HepG2 (cell line): ENCODE measurements at regions not wholly inside any gene's neighbourhood (a gene's known extent, or its start where the extent isn't known, plus 50 kb on each side); places are given as distances from the start of the nearest gene placed in this dataset.

Experiments used
- ATAC-seq: fragments of 200-7000 bp; cut with Tn5 transposase; 3 replicates; pipeline ENCODE4 v1.9.1; 2020; ENCODE audit warnings: mild to moderate bottlenecking, moderate library complexity
- BruUV-seq: library from RNA; stranded (reverse); fragments of 400-500 nt; replicated peaks from 2 replicates; lab custom pipeline; 2021; lab: Mats Ljungman, UMichigan
- CTCF ChIA-PET: fragments of 300-600 bp; formaldehyde crosslinking; extraction: SDS; loops from one replicate; lab custom pipeline; 2021; ENCODE audit warnings: low total read pairs, inconsistent platforms, low intra/inter-chr PET ratio; lab: Yijun Ruan, JAX
- POLR2A ChIA-PET: fragments of 350-600 bp; sonication (Branson Sonifier 250); formaldehyde crosslinking; loops from one replicate; lab custom pipeline; 2020; ENCODE audit warnings: antibody characterized with exemption, inconsistent platforms; lab: Yijun Ruan, JAX
- DNase-seq: peaks from one replicate; pipeline ENCODE4 v3.0.0-alpha.2; 2015; ENCODE audit warnings: low spot score
- FAIRE-seq: peaks from 3 replicates; lab custom pipeline; 2011; peaks lifted over from hg19 to GRCh38; lab: Jason Lieb, UNC
- H2AFZ ChIP-seq: one replicate; pipeline ENCODE4 v1.6.1; 2011; ENCODE audit warnings: low read length, inconsistent platforms
- H3K27ac ChIP-seq: fragments of 300-600 bp; 3 replicates; pipeline ENCODE4 v1.8.0; 2011; ENCODE audit warnings: mixed run types, mild to moderate bottlenecking, mixed read lengths, low read length, inconsistent platforms; ENCODE audit not compliant: insufficient read depth; ENCODE audit errors: extremely low read length
- H3K27me3 ChIP-seq, 2 experiments: fragments of 200-600 bp in 1 of 2; 2 replicates in 1 of 2; 3 replicates in 1 of 2; pipeline versions ENCODE4 v1.6.0 to v1.8.0; 2011; ENCODE audit warnings: low read length in 2 of 2, mild to moderate bottlenecking in 2 of 2, moderate library complexity in 2 of 2, inconsistent platforms in 1 of 2; ENCODE audit not compliant: insufficient read depth in 2 of 2, control insufficient read depth in 1 of 2
- H3K36me3 ChIP-seq, 2 experiments: fragments of 200-600 bp in 1 of 2; replicated peaks in 1 of 2; 2 replicates in 1 of 2; 3 replicates in 1 of 2; pipeline versions ENCODE4 v1.5.1 to v1.8.0; 2011; ENCODE audit warnings: low read length in 2 of 2, inconsistent platforms in 1 of 2; ENCODE audit not compliant: insufficient read depth in 2 of 2, control insufficient read depth in 1 of 2
- H3K4me1 ChIP-seq: 2 replicates; pipeline ENCODE4 v1.5.1; 2012; ENCODE audit warnings: low read length, inconsistent platforms; ENCODE audit not compliant: insufficient read depth
- H3K4me2 ChIP-seq: 2 replicates; pipeline ENCODE4 v1.6.0; 2011; ENCODE audit warnings: low read depth, low read length, inconsistent platforms
- H3K4me3 ChIP-seq, 3 experiments: fragments of 200-600 bp in 1 of 3; sonication (generic), shearing (Covaris generic) in 1 of 3; replicated peaks in 1 of 3; 2 replicates each; pipeline ENCODE4 v1.5.1; 2011 to 2016; ENCODE audit warnings: low read length in 3 of 3, inconsistent platforms in 2 of 3, low read depth in 2 of 3, mild to moderate bottlenecking in 2 of 3, control low read depth in 1 of 3, mixed read lengths in 1 of 3; ENCODE audit not compliant: insufficient read depth in 1 of 3
- H3K79me2 ChIP-seq: one replicate; pipeline ENCODE4 v1.6.1; 2011; ENCODE audit warnings: low read length, inconsistent platforms; ENCODE audit not compliant: insufficient read depth
- H3K9ac ChIP-seq: 2 replicates; pipeline ENCODE4 v1.6.0; 2011; ENCODE audit warnings: mild to moderate bottlenecking, low read depth, low read length, inconsistent platforms; ENCODE audit not compliant: insufficient read depth
- H3K9me3 ChIP-seq: 2 replicates; pipeline ENCODE4 v1.5.1; 2012; ENCODE audit warnings: mild to moderate bottlenecking, low read length
- H4K20me1 ChIP-seq: 2 replicates; pipeline ENCODE4 v1.6.0; 2011; ENCODE audit warnings: inconsistent platforms, mild to moderate bottlenecking, low read length, moderate library complexity; ENCODE audit not compliant: insufficient read depth
- TFAP4 ChIP-seq: sonication (generic); IDR thresholded peaks from 2 replicates; pipeline ENCODE4 v1.6.1; 2016; ENCODE audit warnings: low read depth, borderline replicate concordance
- ZBTB4 ChIP-seq: sonication (generic); formaldehyde crosslinking; IDR thresholded peaks from 2 replicates; pipeline ENCODE4 v1.4.0; 2020; ENCODE audit warnings: missing genetic modification reagents, mild to moderate bottlenecking, borderline replicate concordance
- ZNF704 ChIP-seq: sonication (generic); formaldehyde crosslinking; IDR thresholded peaks from 2 replicates; pipeline ENCODE4 v1.8.1; 2023; ENCODE audit warnings: mild to moderate bottlenecking, inconsistent platforms, moderate library complexity, missing genetic modification reagents, borderline replicate concordance
- WGBS: methylation state at CpG from one replicate; pipeline ENCODE4 v1.1.6; 2017; ENCODE audit warnings: low lambda C conversion rate; 5-methylcytosine and 5-hydroxymethylcytosine counted together
- in situ Hi-C: cut with HindIII; loops from 2 replicates; pipeline ENCODE4 v1.10.0; 2017; ENCODE audit warnings: low pct_unique_long_range_greater_than_20kb; ENCODE audit not compliant: extremely low pct_ligation_motif_present
- intact Hi-C: fragments of 100-400 bp; cut with micrococcal nuclease; formaldehyde crosslinking; loops from one replicate; pipeline ENCODE4 v1.10.0; 2022; ENCODE audit not compliant: unreplicated experiment
- small RNA-seq, 3 experiments: library from RNA; depleted of rRNA; stranded (forward); fragments of <200 nt; gene quantifications; one replicate each; pipeline ENCODE3, GENCODE V24; 2012; ENCODE audit warnings: low read depth in 2 of 3, low replicate concordance in 1 of 3; ENCODE audit not compliant: insufficient read length in 3 of 3, insufficient read depth in 2 of 3

GRCh38 chr1:147046189-147046862 is 108.2 kb downstream of the NBPF12 start:
- WGBS: 4% methylated on average over 1 of the region's 1 CpG
- H3K4me1 ChIP-seq: no peaks in the 10 kb centered on the region
- ChIA-PET POLR2A (no interaction called here), CTCF (no interaction called here)
- H3K9me3 ChIP-seq: no peaks in the 10 kb centered on the region
- H3K4me3 ChIP-seq: no peak overlapping the region
- no TSS peak for BruUV-seq
- H3K27ac ChIP-seq: no peak overlapping the region
- H3K4me2 ChIP-seq: no peak overlapping the region
- in situ Hi-C loops (no loop called here), intact Hi-C loops (no loop called here)
- FAIRE-seq (peak; percentile 48), ATAC-seq (no peak), DNase-seq (no peak)
- H2AFZ ChIP-seq: no peak overlapping the region
- TF ChIP-seq ZBTB4 (CRISPR knock-in tag) (no peak), TFAP4 (no peak), ZNF704 (CRISPR knock-in tag) (no peak)
- H3K27me3 ChIP-seq: peaks cover 0 to 3% of the 10 kb centered on the region in 2 experiments; a peak in 1 of 5 replicates
- H3K36me3 ChIP-seq: no peaks in the 10 kb centered on the region
- H4K20me1 ChIP-seq: no peaks in the 10 kb centered on the region
- H3K9ac ChIP-seq: no peak overlapping the region
- no peaks in the 10 kb centered on the region for H3K79me2 ChIP-seq

Small RNA genes in the stretch of these regions (small RNA-seq; reads per million reads assigned to genes)
- 0 reads per million in 3 experiments for gene RNU1-151P
